K562 (cell line): ENCODE measurements at regions not wholly inside any gene's neighbourhood (a gene's known extent, or its start where the extent isn't known, plus 50 kb on each side); places are given as distances from the start of the nearest gene placed in this dataset.

ENCODE experiments used
- BRD4 ChIP-seq: fragments of 200-600 bp; sonication (generic); IDR thresholded peaks from 2 replicates; pipeline ENCODE4 v1.6.1; 2017; ENCODE audit warnings: inconsistent platforms
- CREB1 ChIP-seq, 2 experiments: sonication (generic) in 1 of 2; formaldehyde crosslinking in 1 of 2; IDR thresholded peaks; 2 replicates each; pipeline versions ENCODE4 v1.6.1 to v1.8.0; 2012 to 2022; ENCODE audit warnings: inconsistent platforms in 1 of 2, mild to moderate bottlenecking in 1 of 2, missing genetic modification reagents in 1 of 2, moderate library complexity in 1 of 2
- CREB3 ChIP-seq: fragments of 450-650 bp; conservative IDR thresholded peaks from 2 replicates; pipeline ENCODE4 v1.6.1; 2016; ENCODE audit warnings: missing genetic modification characterization, low read depth, mild to moderate bottlenecking, missing compliant biosample characterization, moderate library complexity
- EP300 ChIP-seq: IDR thresholded peaks from 2 replicates; pipeline ENCODE4 v1.6.1; 2012; ENCODE audit warnings: low read length, improper control_type of control experiment
- EP400 ChIP-seq: fragments of 450-650 bp; IDR thresholded peaks from 2 replicates; pipeline ENCODE4 v1.6.1; 2017; ENCODE audit warnings: antibody characterized with exemption, mild to moderate bottlenecking, moderate library complexity
- FOSL1 ChIP-seq: fragments of 200-800 bp; sonication (Bioruptor generic); conservative IDR thresholded peaks from 2 replicates; pipeline ENCODE4 v1.6.1; 2016; ENCODE audit warnings: missing genetic modification characterization, missing compliant biosample characterization
- HNRNPL ChIP-seq: fragments of 200-400 bp; formaldehyde crosslinking; IDR thresholded peaks from 2 replicates; pipeline ENCODE4 v1.6.1; 2017; ENCODE audit warnings: low read depth, mild to moderate bottlenecking, low read length
- JUN ChIP-seq, 2 experiments: sonication (generic) in 1 of 2; formaldehyde crosslinking in 1 of 2; IDR thresholded peaks; 2 replicates each; pipeline versions ENCODE4 v1.6.1 to v1.8.0; 2012 to 2022; ENCODE audit warnings: borderline replicate concordance in 2 of 2, mild to moderate bottlenecking in 2 of 2, improper control_type of control experiment in 1 of 2, low read depth in 1 of 2, low read length in 1 of 2, missing genetic modification reagents in 1 of 2
- JUND ChIP-seq, 2 experiments: IDR thresholded peaks; 2 replicates in 1 of 2; 3 replicates in 1 of 2; pipeline ENCODE4 v1.6.1; 2011; ENCODE audit warnings: borderline replicate concordance in 2 of 2, low read depth in 2 of 2, low read length in 2 of 2, improper control_type of control experiment in 1 of 2, missing biosample characterization in 1 of 2, missing genetic modification characterization in 1 of 2, missing genetic modification reagents in 1 of 2
- MCM3 ChIP-seq: fragments of 450-650 bp; IDR thresholded peaks from 2 replicates; pipeline ENCODE4 v1.6.1; 2016
- NFXL1 ChIP-seq: fragments of 450-650 bp; formaldehyde crosslinking; IDR thresholded peaks from 2 replicates; pipeline ENCODE4 v1.4.0; 2021; ENCODE audit warnings: mild to moderate bottlenecking
- RBM17 ChIP-seq: fragments of 200-400 bp; formaldehyde crosslinking; IDR thresholded peaks from 2 replicates; pipeline ENCODE4 v1.6.1; 2017; ENCODE audit warnings: low read depth, mild to moderate bottlenecking, low read length, borderline replicate concordance
- RFX1 ChIP-seq: fragments of 450-650 bp; IDR thresholded peaks from 2 replicates; pipeline ENCODE4 v1.6.1; 2016; ENCODE audit warnings: mild to moderate bottlenecking, moderate library complexity
- SMAD4 ChIP-seq: fragments of 250-450 bp; sonication (Bioruptor Pico); conservative IDR thresholded peaks from 2 replicates; pipeline ENCODE4 v1.8.0; 2021; ENCODE audit warnings: inconsistent platforms, mild to moderate bottlenecking, moderate library complexity
- SRF ChIP-seq, 2 experiments: fragments of 250-450, 450-650 bp in 1 of 2; sonication (Bioruptor Pico) in 1 of 2; sonication (generic) in 1 of 2; formaldehyde crosslinking; IDR thresholded peaks; 2 replicates each; pipeline versions ENCODE4 v1.5.0 to v1.5.1; 2020 to 2022; ENCODE audit warnings: mild to moderate bottlenecking in 1 of 2, missing genetic modification reagents in 1 of 2
- TFAM ChIP-seq: fragments of 250-450 bp; sonication (Bioruptor Pico); conservative IDR thresholded peaks from 2 replicates; pipeline ENCODE4 v1.5.0; 2021; ENCODE audit warnings: mild to moderate bottlenecking, moderate library complexity
- ZFP30 ChIP-seq: fragments of 250-450 bp; sonication (Bioruptor Pico); IDR thresholded peaks from 2 replicates; pipeline ENCODE4 v1.8.0; 2022; ENCODE audit warnings: moderate library complexity, mild to moderate bottlenecking, inconsistent platforms, borderline replicate concordance
- ZNF175 ChIP-seq: fragments of 200-800 bp; sonication (Bioruptor generic); IDR thresholded peaks from 2 replicates; pipeline ENCODE4 v1.6.1; 2016; ENCODE audit warnings: low read depth, mild to moderate bottlenecking, missing genetic modification characterization, missing compliant biosample characterization
- ZNF584 ChIP-seq: fragments of 200-800 bp; sonication (Bioruptor generic); IDR thresholded peaks from 2 replicates; pipeline ENCODE4 v1.6.1; 2016; ENCODE audit warnings: low read depth, mild to moderate bottlenecking, missing genetic modification characterization, missing compliant biosample characterization
- TF ChIP-seq, protein P1 (sequence below), 2 experiments: IDR thresholded peaks; 2 replicates each; pipeline ENCODE4 v1.6.1; 2011; ENCODE audit warnings: borderline replicate concordance in 1 of 2, control low read depth in 1 of 2, low read depth in 1 of 2, low read length in 1 of 2, mild to moderate bottlenecking in 1 of 2, mixed read lengths in 1 of 2, moderate library complexity in 1 of 2; ENCODE audit not compliant: insufficient read depth in 1 of 2, insufficient read length in 1 of 2, poor library complexity in 1 of 2, severe bottlenecking in 1 of 2; ENCODE audit errors: extremely low read depth in 1 of 2
- TF ChIP-seq, protein P2 (sequence below), 2 experiments: IDR thresholded peaks in 1 of 2; conservative IDR thresholded peaks in 1 of 2; 2 replicates each; pipeline ENCODE4 v1.6.1; 2016; ENCODE audit warnings: low read depth in 2 of 2, mild to moderate bottlenecking in 1 of 2, missing compliant biosample characterization in 1 of 2, missing genetic modification characterization in 1 of 2, moderate library complexity in 1 of 2

GRCh38 chr9:94160594-94161501 lies 76.6 kb downstream of the PTPDC1 start (continued):
- 0 out of 2 replicates have a peak, but pooled peaks have one; percentile 23 for TF ChIP-seq JUND (IDR thresholded peaks at IDR 0.05; ENCODE audit: borderline replicate concordance, low read depth, low read length)
- TF ChIP-seq JUND (tag; IDR thresholded peaks at IDR 0.05; ENCODE audit: borderline replicate concordance, low read depth, low read length): no peak
- no peak for TF ChIP-seq EP300
- peak; percentile 65 for TF ChIP-seq ZNF175 (CRISPR knock-in tag)
- no peak for TF ChIP-seq MCM3
- TF ChIP-seq SMAD4 (CRISPR knock-in tag): peak; percentile 58; the same call in 1 of the 2 replicates
- TF ChIP-seq, protein P1, sequence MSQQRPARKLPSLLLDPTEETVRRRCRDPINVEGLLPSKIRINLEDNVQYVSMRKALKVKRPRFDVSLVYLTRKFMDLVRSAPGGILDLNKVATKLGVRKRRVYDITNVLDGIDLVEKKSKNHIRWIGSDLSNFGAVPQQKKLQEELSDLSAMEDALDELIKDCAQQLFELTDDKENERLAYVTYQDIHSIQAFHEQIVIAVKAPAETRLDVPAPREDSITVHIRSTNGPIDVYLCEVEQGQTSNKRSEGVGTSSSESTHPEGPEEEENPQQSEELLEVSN (IDR thresholded peaks at IDR 0.05; ENCODE audit: borderline replicate concordance in 1 of 2, extremely low read depth in 1 of 2, insufficient read depth in 1 of 2, insufficient read length in 1 of 2, low read depth in 1 of 2, low read length in 1 of 2, poor library complexity in 1 of 2, severe bottlenecking in 1 of 2): no peak
- TF ChIP-seq EP400: peak; percentile 11; the same call in 1 of the 2 replicates
- TF ChIP-seq JUN (IDR thresholded peaks at IDR 0.05; ENCODE audit: borderline replicate concordance, low read depth, low read length): no peak
- no peak for TF ChIP-seq JUN (CRISPR knock-in tag; IDR thresholded peaks at IDR 0.05; ENCODE audit: borderline replicate concordance)
- TF ChIP-seq FOSL1 (tag): no peak
- TF ChIP-seq ZFP30 (CRISPR knock-in tag): no peak
- no peak for TF ChIP-seq TFAM (CRISPR knock-in tag)
- TF ChIP-seq CREB3 (tag): no peak
- TF ChIP-seq ZNF584 (CRISPR knock-in tag): peak; percentile 83
- peak; percentile 62 for TF ChIP-seq RFX1
- no peak for TF ChIP-seq NFXL1 (CRISPR knock-in tag)
- no peak for TF ChIP-seq BRD4
- TF ChIP-seq RBM17: no peak
- no peak for TF ChIP-seq HNRNPL
- no peak for TF ChIP-seq CREB1 (IDR thresholded peaks at IDR 0.05)
- TF ChIP-seq CREB1 (CRISPR knock-in tag; IDR thresholded peaks at IDR 0.05): no peak
- TF ChIP-seq SRF (CRISPR knock-in tag; IDR thresholded peaks at IDR 0.05): no peak
- TF ChIP-seq, protein P2, sequence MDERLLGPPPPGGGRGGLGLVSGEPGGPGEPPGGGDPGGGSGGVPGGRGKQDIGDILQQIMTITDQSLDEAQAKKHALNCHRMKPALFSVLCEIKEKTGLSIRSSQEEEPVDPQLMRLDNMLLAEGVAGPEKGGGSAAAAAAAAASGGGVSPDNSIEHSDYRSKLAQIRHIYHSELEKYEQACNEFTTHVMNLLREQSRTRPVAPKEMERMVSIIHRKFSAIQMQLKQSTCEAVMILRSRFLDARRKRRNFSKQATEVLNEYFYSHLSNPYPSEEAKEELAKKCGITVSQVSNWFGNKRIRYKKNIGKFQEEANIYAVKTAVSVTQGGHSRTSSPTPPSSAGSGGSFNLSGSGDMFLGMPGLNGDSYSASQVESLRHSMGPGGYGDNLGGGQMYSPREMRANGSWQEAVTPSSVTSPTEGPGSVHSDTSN (CRISPR knock-in tag; IDR thresholded peaks at IDR 0.05; ENCODE audit: low read depth): no peak
- TF ChIP-seq, protein P2 (tag; conservative IDR thresholded peaks at IDR 0.05; ENCODE audit: low read depth): no peak
